RCC 7860 (cell line): ENCODE measurements at regions not wholly inside any gene's neighbourhood (a gene's known extent, or its start where the extent isn't known, plus 50 kb on each side); places are given as distances from the start of the nearest gene placed in this dataset.

Experiments used
- DNase-seq: peaks from one replicate; pipeline ENCODE4 v3.0.0-alpha.2; 2015; ENCODE audit warnings: low spot score
- FAIRE-seq: peaks from 2 replicates; lab custom pipeline; 2012; peaks lifted over from hg19 to GRCh38; lab: Jason Lieb, UNC

DNA sequence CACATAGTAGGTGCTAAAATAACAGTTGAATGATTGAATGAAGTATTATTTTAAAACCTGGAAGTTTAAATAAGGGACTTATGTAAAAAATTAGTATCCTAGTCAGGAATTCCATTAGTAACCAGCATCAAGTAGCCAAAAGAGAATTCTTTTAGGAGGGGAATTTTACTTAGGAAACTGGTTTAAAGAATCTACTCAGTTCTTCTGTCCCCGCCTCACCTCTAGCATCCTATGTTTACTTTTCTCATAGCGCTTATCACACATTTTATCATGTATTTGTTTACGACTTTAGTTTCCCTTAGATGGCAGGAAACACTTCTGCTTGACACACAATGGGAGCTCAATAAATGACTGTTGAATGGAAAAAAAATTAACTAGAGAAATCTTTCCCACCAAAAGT, 229.0 kb downstream of the KLF5 start:
- FAIRE-seq: no peak
- DNase-seq: no peak

DNA sequence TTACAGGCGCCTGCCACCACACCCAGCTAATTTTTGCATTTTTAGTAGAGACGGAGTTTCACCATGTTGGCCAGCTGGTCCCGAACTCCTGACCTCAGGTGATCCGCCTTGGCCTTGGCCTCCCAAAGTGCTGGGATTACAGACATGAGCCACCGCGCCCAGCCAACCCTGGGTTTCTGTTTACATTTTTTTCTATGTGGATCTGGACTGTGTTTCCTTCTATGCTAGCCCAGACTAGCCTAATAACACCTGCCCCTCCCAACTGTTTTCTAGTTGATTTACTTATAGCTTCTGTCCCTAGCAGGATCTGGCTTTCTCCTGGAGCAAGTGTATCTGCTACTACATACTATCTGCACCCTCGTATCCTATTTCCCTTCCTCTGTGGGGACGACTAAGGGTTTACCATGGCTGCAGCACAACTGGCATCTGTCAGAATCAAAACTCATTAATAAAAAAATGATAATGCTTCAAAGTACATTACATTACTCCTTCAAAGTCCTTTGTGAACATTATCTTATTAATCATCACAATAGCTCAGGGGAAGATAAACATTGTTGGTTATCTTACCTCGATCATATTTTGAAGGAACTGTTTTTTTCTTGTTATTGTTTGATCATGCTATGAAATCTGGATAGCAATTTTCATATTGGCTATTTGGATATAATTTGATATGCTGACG, 228.3 kb downstream of the KLF5 start:
- FAIRE-seq (no peak), DNase-seq (no peak)

DNA sequence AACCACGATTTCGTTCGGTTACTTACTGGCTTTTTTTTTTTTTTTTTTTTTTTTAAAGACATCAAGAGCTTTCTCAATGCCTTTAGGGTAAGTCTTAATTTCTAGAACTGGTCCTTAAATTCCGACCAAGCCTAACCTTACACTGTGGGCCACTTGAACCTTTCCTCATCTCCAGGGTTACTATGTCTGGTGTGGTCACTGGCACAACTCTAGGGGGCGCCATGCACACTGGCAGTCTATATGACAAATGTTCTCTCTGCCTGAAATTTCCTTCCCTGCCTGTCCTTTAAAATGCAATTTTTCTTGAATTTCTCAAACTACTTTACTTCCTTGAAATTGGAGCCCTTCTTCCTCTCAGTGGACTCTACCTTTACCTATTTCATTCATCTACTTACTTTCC, 227.4 kb downstream of the KLF5 start:
- no peak for FAIRE-seq

DNA sequence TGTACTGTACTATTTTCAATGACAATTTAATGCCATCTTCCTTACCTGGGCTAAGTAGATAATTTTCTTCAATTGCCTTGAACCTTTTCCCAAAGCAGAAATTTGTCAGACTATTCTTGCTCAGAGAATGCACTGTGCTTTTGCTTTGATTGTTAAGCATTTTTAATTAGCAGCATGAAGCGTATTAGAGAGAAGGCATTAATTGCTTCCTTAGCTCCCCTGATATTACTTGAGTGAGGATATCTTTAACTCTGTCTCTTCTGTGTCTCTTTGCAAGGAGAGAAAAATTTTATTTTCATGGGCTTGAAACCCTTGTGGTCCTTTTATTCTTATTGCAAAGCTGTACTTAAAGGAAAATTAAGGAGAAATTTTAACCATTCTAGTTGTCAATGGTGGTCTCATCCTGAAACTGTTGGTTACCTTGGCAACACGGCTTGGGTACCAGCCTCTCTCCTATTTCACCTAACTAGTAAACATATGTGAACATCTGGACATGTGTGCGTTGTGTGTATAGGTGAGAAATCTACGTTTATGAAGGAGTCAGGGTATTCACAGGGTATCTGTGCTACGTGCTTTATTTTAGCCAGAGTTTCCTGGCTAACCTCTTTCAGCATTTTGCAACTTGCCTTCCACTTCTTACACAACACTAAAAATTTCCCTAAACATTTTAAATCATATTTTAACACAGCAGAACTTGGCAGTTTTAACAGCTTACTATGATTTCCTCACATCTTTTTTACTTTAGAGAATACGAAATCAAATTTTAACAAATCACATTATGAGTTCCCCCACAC, 225.5 kb downstream of the KLF5 start:
- DNase-seq: no peak
- FAIRE-seq: no peak

More for the DNA sequence above, 227.4 kb downstream of the KLF5 start:
- no peak for DNase-seq

DNA sequence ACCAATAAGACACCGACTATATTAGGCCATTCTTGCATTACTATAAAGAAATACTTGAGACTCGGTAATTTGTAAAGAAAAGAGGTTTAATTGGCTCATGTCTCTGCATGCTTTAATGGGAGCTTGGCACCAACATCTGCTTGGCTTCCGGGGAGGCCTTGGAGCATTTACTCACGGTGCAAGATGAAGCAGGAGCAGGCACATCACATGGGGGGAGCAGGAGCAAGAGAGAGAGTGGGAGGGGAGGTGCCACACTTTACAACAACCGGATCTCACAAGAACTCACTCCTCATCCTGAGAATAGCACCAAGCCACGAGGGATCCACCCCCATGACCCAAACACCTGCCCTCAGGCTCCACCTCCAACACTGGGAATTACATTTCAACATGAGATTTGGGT, 224.8 kb downstream of the KLF5 start:
- DNase-seq: no peak
- no peak for FAIRE-seq

DNA sequence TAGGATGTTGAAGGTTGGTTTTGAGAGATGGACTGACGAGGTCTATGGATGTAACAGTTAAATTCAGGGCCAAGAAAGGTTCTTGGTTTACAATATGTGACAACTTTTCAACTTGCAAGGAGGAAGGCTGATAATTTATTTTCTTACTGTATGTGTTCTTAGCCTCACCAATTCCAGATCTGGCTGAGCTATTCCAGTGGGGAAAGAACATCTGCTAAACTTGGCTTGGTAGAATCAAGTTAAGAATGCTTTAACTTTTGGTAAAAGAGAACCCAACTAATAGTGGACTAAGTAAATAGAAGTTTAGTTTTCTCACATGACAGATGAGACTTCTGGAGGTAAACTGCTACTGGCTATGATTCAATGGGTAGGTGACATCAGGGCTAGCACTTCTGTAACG, 222.9 kb downstream of the KLF5 start:
- no peak for DNase-seq
- no peak for FAIRE-seq

DNA sequence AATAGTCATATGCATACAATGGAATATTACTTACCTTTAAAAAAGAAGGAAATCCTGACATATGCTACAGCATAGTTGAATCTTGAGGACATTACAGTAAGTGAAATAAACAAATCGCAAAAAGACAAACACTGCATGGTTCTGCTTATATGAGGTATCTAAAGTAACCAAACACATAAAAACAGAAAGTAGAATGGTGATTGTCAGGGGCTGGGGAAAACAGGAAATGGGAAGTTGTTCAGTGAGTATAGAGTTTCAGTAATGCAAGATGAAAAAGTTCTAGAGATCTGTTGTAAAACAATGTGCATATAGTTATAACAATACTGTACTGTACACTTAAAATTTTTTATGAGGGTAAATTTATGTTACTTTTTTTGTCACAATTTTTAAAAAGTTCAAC, 219.4 kb downstream of the KLF5 start:
- DNase-seq (no peak), FAIRE-seq (no peak)

DNA sequence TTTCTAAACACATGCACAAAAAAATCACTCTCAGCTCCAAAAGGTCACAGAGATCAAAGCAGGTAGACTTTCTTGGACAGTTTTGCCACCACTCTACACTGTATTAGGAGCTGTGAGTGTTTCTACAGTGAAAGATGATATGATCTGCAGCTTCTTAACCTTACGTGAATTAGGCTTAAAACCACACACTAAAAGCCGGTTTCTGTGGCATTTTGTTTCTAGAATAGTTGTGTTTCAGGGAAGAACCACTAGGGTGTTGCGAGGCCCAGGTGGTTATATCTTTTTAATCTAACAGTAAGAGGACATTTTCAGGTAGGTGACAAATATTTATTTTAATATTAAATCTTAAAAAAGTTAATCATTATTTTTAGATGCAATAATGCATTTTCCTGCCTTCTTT, 216.4 kb downstream of the KLF5 start:
- no peak for FAIRE-seq

DNA sequence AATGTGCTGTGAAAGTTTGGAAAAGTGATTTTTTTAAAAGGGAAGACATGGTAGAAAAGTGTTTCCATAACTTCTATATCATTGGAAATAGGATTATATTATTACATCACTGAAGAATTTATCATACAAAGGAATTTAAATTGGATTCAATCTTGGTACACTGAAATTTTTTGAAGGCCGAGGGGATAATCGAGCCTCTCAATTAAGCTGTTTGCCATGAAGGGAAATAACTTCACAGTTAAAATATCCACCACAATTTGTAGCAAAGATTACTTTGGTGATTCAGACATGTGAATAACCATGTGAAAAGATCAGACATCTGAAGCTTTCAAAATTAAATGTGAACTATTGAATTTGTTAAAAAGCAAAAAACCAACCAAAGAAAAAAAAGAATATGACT, 215.3 kb downstream of the KLF5 start:
- DNase-seq (no peak), FAIRE-seq (no peak)

More for the DNA sequence above, 216.4 kb downstream of the KLF5 start:
- no peak for DNase-seq

DNA sequence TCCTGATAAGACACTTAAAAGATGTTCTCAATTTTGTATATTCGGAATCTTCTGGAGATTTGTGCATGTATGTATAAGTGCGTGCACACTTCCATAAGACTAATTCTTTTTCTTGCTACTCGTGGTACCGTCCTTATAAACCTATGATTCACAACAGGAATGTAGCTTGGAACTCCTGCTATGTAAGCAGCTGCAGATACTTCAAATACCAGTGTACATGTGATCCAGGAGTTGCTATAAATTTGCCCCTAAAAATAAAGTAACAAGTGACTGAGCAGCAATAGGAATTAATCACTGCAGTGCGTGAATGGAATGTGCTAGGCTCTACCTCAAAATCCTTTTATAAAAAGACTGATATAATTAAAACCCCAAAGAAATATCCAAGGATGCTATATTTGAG, 214.9 kb downstream of the KLF5 start:
- DNase-seq (peak; percentile 46), FAIRE-seq (no peak)

DNA sequence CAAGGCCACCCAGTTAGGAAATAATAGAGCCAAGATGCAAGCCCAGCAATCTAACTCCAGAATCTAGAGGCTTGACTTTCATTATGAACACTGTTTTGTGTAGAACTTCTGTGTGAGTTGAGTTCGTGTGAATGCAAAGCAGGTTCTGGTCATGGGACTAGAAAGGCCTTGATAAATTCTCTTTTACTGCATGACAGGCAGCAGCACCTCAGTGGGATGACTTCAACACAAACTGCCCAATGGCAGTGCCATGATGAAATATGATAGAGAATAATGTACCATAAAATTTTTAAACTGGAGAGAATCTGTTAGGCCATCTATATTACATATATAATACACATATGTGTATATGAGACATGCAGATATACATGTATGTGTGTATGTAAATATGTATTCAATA, 214.5 kb downstream of the KLF5 start:
- FAIRE-seq (no peak), DNase-seq (no peak)

DNA sequence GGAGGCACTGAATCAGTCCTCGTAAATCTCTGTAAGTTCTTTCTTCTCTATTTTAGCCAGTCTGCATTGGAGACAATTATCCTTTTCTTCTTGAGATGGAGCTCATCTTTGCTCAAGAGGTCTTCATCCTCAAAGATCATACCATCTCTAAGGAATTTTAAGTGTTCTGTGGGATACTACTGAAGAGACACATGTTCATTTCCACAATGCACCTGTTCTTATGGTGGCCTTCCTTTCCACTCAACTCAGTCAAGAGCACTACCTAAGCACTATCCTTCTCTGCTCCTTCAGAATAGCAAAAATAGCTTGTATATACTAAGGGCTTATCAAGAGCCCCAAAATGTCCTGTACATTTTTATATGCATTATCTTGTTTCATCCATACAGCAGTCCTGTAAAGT, 214.0 kb downstream of the KLF5 start:
- no peak for DNase-seq
- no peak for FAIRE-seq

DNA sequence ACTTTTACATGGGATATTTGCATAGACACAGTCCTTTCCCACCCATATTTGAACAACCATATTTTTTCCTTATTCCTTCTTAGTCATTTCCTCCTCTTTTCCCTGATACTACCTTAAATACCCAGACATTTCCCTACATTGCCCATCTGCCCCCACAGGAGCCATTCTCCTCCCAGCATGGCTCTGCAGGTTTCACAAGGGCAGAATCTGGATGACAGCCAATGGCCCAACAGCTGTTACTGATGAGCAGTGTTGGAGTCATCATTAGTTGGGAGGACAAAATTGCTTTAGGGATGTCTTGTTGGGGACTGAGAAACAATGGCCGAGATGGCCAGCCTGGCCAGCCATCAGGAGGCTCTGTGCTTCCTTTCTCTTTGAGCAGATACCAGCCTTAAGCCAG, 209.5 kb downstream of the KLF5 start:
- DNase-seq (no peak), FAIRE-seq (no peak)

DNA sequence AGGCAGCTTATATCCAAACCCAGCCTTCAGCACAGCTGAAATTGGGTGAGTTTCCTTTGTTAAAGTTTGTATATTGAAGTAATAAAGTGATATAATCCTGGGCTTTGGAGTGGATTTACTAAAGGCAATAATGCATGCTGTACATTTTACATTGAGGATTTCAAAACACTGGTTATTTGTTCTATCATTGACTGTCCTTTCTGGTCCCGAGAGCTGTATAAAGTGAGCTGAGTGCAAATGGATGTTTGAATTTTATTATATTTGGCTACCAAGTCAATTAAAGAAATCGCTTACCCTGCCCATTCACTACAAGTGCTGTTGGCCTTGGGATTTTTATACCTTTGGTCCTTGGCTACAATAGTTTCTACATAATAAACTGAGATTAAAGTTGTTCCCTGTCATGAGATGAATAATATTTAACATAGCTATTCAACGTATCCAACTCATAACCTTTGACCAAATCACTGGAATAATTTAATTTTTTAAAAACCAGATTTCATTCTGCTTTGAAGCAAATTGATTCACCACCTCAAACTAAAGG, 207.9 kb downstream of the KLF5 start:
- DNase-seq (no peak), FAIRE-seq (no peak)

DNA sequence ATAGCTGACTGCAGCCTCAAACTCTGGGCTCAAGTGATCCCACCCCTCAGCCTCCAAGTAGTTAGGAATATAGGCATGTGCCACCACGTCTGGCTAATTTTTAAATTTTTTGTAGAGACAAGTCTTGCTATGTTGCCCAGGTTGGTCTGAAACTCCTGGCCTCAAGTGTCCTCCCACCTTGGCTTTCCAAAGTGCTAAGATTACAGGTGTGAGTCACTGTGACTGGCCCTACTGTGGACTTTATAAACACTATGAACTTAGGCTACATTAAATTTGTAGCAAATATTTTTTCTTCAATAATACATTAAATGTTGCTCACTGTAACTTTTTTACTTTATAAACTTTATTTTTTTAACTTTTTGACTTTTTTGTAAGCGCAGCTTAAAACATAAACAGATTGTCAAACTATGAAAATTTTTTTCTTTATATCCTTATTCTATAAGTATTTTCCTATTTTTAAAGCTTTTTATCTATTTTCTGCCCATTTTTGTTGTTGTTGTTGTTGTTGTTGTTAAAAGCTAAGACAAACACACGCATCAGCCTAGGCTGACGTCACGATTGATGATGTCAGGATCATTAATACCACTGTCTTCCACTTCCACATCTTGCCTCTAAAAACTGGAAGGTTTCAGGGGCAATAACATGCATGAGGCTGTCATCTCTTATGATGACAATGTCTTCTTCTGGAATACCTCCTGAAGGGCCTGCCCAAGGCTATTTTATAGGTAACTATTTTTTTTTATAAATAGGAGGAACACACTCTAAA, 204.2 kb downstream of the KLF5 start:
- DNase-seq (no peak), FAIRE-seq (no peak)

DNA sequence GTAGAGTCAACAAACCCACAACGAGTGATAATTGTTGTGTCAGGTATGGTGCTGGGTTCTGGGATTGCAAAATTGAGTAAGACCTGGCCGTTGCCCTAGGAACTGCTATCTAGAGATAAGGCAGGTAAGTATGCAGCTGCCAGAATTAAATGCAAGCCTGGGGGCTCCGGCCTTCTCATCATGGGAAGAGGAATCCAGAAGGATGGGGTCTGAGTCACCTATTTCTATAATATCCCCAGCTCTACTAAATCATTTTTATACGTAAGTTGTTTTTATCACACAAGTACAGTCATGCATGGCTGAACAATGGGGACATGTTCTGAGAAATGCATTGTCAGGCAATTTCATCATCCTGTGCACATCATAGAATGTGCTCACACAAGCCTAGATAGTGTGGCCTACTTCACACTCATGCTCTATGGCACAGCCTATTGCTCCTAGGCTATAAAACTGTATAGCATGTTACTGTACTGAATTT, 203.0 kb downstream of the KLF5 start:
- DNase-seq: no peak
- no peak for FAIRE-seq

DNA sequence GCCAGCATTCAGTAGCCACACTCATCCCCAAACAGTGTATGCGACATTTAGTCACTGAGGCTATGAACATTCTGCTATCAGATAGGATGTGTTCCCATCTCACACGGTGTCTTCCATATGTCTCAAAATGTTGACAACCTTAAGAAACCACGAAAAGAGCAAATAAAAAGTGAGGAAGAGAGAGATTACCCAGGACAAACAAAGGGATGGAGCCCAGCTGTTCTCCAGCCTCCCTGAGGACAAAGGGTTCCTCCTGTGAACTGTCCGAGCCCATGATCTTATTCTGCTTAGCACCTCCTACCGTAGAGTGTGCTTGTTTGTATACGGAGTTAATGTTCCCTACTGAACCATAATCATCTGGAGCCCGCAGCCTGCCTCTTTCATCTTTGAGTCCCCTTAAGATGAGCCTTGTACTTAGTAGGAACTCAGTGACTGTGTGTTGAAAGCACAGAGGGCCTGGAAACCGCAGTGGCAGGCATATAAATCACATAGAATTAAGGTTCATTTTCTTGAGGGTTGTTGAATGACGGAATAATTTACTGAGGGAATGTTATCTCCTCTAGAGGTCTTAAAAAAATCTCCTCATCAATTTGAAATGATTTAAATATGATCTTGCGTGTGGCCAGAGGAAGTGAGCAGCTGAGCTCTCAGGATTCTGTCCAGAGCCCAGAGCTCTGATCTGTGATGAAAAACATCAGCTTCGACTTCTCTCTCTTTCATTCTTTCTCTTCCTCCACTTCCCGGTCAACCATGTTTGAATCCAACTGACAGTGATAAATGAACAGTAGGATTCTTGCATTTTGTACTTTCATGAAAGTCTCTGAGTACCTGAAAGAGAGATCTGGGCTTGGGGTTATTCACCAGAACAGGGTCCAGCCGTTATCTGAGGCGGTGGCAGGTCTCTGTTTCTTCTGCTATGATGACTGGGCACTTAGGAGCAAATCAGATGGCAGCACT, 200.5 kb downstream of the KLF5 start:
- FAIRE-seq (no peak), DNase-seq (no peak)

DNA sequence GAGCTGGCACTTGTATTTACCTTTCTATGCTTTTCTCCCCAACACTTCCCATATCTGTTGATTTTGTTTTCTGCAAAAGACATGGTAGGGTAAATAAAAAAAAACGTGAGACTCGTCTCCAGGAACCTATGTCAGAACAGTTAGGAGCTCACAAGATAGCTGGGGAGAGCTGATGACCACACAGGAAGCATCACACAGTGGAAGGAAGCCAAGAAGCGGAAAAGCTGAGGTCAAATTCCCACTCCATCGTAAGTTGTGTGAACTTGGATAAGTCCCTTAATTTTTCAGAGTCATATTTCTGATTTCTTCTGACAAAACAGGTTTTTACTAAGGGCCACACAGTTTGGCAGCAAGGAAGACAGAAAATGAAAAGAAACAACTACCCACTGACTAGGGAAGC, 199.6 kb downstream of the KLF5 start:
- FAIRE-seq: no peak
- DNase-seq: no peak

DNA sequence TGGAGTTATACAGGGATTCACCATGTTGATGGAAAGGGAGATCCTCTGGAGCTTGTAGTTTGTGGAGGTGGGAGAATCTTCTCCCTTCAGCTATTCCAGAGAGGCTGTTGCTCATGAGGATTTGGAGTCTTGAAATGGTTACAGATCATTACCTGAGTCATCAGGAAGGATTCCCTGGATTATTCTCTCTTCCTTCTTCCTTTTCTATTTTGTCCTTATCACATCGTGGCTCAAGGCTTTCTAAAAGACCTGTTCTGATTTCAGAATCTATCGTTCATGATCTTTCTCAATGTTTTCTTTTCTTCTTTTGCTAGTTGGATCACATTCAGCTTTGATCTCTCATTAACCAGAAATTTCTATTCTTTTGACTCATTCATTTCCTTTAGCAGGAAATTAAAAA, 196.0 kb downstream of the KLF5 start:
- FAIRE-seq: no peak
- DNase-seq: no peak

DNA sequence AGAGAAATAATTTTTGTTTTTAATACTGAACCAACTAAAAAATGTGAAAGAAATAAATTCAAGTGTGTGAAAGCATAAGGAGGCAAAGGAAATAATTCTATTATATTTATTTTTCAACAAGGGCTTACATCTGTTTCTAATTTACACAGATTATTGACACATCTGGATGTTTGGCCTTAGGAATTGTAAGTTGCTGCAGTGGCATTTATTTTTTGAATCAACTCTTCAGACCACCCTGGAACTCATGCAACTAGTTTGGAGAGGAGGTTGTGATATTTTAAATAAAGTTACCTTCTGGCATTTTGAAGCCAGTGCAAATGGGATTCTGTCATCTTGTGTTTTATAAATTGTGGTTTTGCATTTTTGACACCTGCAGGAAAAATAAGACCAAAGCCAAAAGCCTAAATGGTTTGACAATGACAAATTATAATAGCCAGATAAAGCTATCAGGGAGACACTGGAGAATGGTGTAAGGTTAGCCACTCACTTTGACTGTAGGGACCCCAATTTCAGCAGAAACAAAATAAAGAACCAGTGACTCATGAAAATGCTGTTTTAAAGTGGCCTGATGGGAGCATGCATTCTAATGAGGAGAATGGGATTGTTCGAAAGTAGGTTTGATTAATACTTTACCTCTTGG, 192.9 kb downstream of the KLF5 start:
- no peak for DNase-seq
- no peak for FAIRE-seq
